ENCODE measurements at regions not wholly inside any gene's neighbourhood (a gene's known extent, or its start where the extent isn't known, plus 50 kb on each side); places are given as distances from the start of the nearest gene placed in this dataset.

- intact Hi-C loops (cut with DNase I) = no loop called here
Measured at GRCh38 chr18:79596446-79597175, 83.0 kb upstream of the CTDP1 start.

GRCh38 chr18:79597176-79597830 lies 82.3 kb upstream of the CTDP1 start:
- Histone ChIP-seq H3K9me3 (no peaks in the 10 kb centered on the region), H3K4me1 (no peaks in the 10 kb centered on the region), H3K36me3 (no peaks in the 10 kb centered on the region), H3K27me3 (no peaks in the 10 kb centered on the region), H3K4me3 (no peak overlapping the region), H3K27ac (no peak overlapping the region)
- intact Hi-C loops (cut with DNase I) = no loop called here
- no peak for TF ChIP-seq POLR2A (IDR thresholded peaks at IDR 0.05)
- no peak for TF ChIP-seq POLR2AphosphoS5 (IDR thresholded peaks at IDR 0.05; ENCODE audit: insufficient read depth in 1 of 2, low read depth in 1 of 2)
- no peak for TF ChIP-seq CTCF (IDR thresholded peaks at IDR 0.05)
- no peak for DNase-seq (ENCODE audit: extremely low spot score in 2 of 2)

More at GRCh38 chr18:79596446-79597175, 83.0 kb upstream of the CTDP1 start:
- H3K27ac ChIP-seq = no peak overlapping the region
- no peak for TF ChIP-seq CTCF (IDR thresholded peaks at IDR 0.05)
- TF ChIP-seq POLR2AphosphoS5 (IDR thresholded peaks at IDR 0.05; ENCODE audit: insufficient read depth in 1 of 2, low read depth in 1 of 2) = no peak
- no peak for TF ChIP-seq POLR2A (IDR thresholded peaks at IDR 0.05)
- no peak for DNase-seq (ENCODE audit: extremely low spot score in 2 of 2)
- no peaks in the 10 kb centered on the region for H3K4me1 ChIP-seq
- H3K27me3 ChIP-seq = no peaks in the 10 kb centered on the region
- no peaks in the 10 kb centered on the region for H3K36me3 ChIP-seq
- no peak overlapping the region for H3K4me3 ChIP-seq
- no peaks in the 10 kb centered on the region for H3K9me3 ChIP-seq

- intact Hi-C loops (cut with DNase I) = no loop called here
- DNase-seq (ENCODE audit: extremely low spot score in 2 of 2) = no peak
- no peak for TF ChIP-seq POLR2A (IDR thresholded peaks at IDR 0.05)
- TF ChIP-seq CTCF (IDR thresholded peaks at IDR 0.05) = no peak
- TF ChIP-seq POLR2AphosphoS5 (IDR thresholded peaks at IDR 0.05; ENCODE audit: insufficient read depth in 1 of 2, low read depth in 1 of 2) = no peak
- Histone ChIP-seq H3K4me3 (no peak overlapping the region), H3K9me3 (no peaks in the 10 kb centered on the region), H3K27ac (no peak overlapping the region), H3K36me3 (no peaks in the 10 kb centered on the region), H3K4me1 (no peaks in the 10 kb centered on the region), H3K27me3 (no peaks in the 10 kb centered on the region)
Measured at GRCh38 chr18:79597831-79598632, 81.6 kb upstream of the CTDP1 start.

- Histone ChIP-seq H3K9me3 (no peaks in the 10 kb centered on the region), H3K4me1 (no peaks in the 10 kb centered on the region), H3K27me3 (no peaks in the 10 kb centered on the region), H3K27ac (no peak overlapping the region), H3K36me3 (no peaks in the 10 kb centered on the region), H3K4me3 (no peak overlapping the region)
- no peak for DNase-seq (ENCODE audit: extremely low spot score in 2 of 2)
- intact Hi-C loops (cut with DNase I) = no loop called here
- TF ChIP-seq CTCF (IDR thresholded peaks at IDR 0.05) = no peak
- TF ChIP-seq POLR2A (IDR thresholded peaks at IDR 0.05) = no peak
- TF ChIP-seq POLR2AphosphoS5 (IDR thresholded peaks at IDR 0.05; ENCODE audit: insufficient read depth in 1 of 2, low read depth in 1 of 2) = no peak
Measured at GRCh38 chr18:79598633-79599175, 80.9 kb upstream of the CTDP1 start.

All from vagina (tissue), 2 donors.